Parathyroid adenoma (tissue), 2 donors: ENCODE measurements at regions not wholly inside any gene's neighbourhood (a gene's known extent, or its start where the extent isn't known, plus 50 kb on each side); places are given as distances from the start of the nearest gene placed in this dataset.

Source experiments
- H2AFZ ChIP-seq: fragments of 300-600 bp; sonication (generic); one replicate; pipeline ENCODE4 v1.7.0; 2017; ENCODE audit warnings: antibody characterized with exemption, mild to moderate bottlenecking
- H3K27ac ChIP-seq: fragments of 300-600 bp; sonication (generic); one replicate; pipeline ENCODE4 v1.7.0; 2017
- H3K27me3 ChIP-seq: fragments of 300-600 bp; sonication (generic); one replicate; pipeline ENCODE4 v1.7.0; 2017; ENCODE audit warnings: low read length; ENCODE audit not compliant: control insufficient read depth, insufficient read depth
- H3K36me3 ChIP-seq: fragments of 300-600 bp; sonication (generic); one replicate; pipeline ENCODE4 v1.7.0; 2017; ENCODE audit warnings: low read length; ENCODE audit not compliant: control insufficient read depth, insufficient read depth
- H3K4me1 ChIP-seq: fragments of 300-600 bp; sonication (generic); one replicate; pipeline ENCODE4 v1.7.0; 2017; ENCODE audit warnings: control low read depth
- H3K4me2 ChIP-seq: fragments of 300-600 bp; sonication (generic); one replicate; pipeline ENCODE4 v1.7.0; 2017; ENCODE audit warnings: low read length
- H3K4me3 ChIP-seq: fragments of 300-600 bp; sonication (generic); one replicate; pipeline ENCODE4 v1.7.0; 2017; ENCODE audit warnings: low read depth, low read length
- H3K79me2 ChIP-seq: fragments of 300-600 bp; sonication (generic); one replicate; pipeline ENCODE4 v1.7.0; 2017; ENCODE audit warnings: control low read depth
- H3K9ac ChIP-seq: fragments of 300-600 bp; sonication (generic); one replicate; pipeline ENCODE4 v1.7.0; 2017; ENCODE audit warnings: mild to moderate bottlenecking
- H3K9me3 ChIP-seq: fragments of 300-600 bp; sonication (generic); one replicate; pipeline ENCODE4 v1.7.0; 2017; ENCODE audit warnings: low read length; ENCODE audit not compliant: control insufficient read depth
- CTCF ChIP-seq: fragments of 300-600 bp; sonication (generic); IDR thresholded peaks from one replicate; pipeline ENCODE4 v1.7.0; 2017; ENCODE audit warnings: antibody characterized with exemption, mild to moderate bottlenecking
- donor health status: primary hyperparathyroidism.

GRCh38 chr15:38687340-38687739, 122.7 kb upstream of the RASGRP1 start:
- H3K79me2 ChIP-seq: no peaks in the 10 kb centered on the region
- no peaks in the 10 kb centered on the region for H3K36me3 ChIP-seq
- no peak overlapping the region for H3K27ac ChIP-seq
- H3K9me3 ChIP-seq: no peaks in the 10 kb centered on the region
- no peak overlapping the region for H3K4me3 ChIP-seq
- H3K4me2 ChIP-seq: no peak overlapping the region
- TF ChIP-seq CTCF: no peak
- no peaks in the 10 kb centered on the region for H3K4me1 ChIP-seq
- no peak overlapping the region for H2AFZ ChIP-seq
- no peak overlapping the region for H3K9ac ChIP-seq
- H3K27me3 ChIP-seq: no peaks in the 10 kb centered on the region

DNA sequence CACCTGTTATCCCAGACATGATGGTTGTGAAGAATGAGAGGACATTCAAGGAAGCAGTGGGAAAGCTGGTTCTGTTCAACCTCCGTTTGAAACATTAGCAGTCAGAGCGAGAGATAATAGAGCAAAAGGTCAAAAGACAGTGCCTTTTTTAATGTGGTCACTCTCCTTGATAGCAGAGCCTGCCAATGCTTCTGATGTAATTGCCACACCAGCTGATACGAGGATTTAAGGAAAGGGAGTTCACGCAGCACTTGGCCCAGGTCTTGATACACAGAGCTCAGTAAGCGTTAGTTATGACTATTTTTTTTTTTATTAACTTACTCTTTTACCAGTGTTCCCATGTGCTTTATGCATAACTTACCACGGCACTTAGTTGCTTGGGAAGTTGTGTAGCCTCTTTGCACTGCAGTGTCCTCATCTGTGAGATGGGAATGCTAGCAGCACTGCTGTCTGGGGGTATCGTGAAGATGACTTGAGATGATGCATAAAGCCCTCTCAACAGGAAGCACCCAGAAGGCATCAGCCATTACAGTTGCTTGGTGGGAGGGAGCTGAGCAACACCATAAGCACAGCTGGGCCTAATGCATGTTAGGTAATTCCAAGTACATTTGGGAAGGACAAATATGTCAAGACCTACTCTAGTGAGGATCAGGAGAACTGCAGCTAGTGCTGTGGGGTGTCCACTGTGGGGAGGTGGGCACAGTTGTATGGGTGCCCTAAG, 123.3 kb upstream of the RASGRP1 start:
- no peaks in the 10 kb centered on the region for H3K36me3 ChIP-seq
- no peak overlapping the region for H3K27ac ChIP-seq

GRCh38 chr15:38688761-38689160, 124.1 kb upstream of the RASGRP1 start:
- Histone ChIP-seq H3K4me2 (no peak overlapping the region), H3K9me3 (no peaks in the 10 kb centered on the region), H3K79me2 (no peaks in the 10 kb centered on the region), H3K27ac (no peak overlapping the region), H3K9ac (no peak overlapping the region), H3K27me3 (no peaks in the 10 kb centered on the region), H3K4me1 (no peaks in the 10 kb centered on the region), H3K4me3 (no peak overlapping the region), H2AFZ (no peak overlapping the region), H3K36me3 (no peaks in the 10 kb centered on the region)
- TF ChIP-seq CTCF: no peak

More for the DNA sequence above, 123.3 kb upstream of the RASGRP1 start:
- Histone ChIP-seq H3K4me3 (no peak overlapping the region), H3K79me2 (no peaks in the 10 kb centered on the region), H3K9me3 (no peaks in the 10 kb centered on the region), H3K9ac (no peak overlapping the region), H2AFZ (no peak overlapping the region), H3K4me2 (no peak overlapping the region), H3K27me3 (no peaks in the 10 kb centered on the region), H3K4me1 (no peaks in the 10 kb centered on the region)
- no peak for TF ChIP-seq CTCF

DNA sequence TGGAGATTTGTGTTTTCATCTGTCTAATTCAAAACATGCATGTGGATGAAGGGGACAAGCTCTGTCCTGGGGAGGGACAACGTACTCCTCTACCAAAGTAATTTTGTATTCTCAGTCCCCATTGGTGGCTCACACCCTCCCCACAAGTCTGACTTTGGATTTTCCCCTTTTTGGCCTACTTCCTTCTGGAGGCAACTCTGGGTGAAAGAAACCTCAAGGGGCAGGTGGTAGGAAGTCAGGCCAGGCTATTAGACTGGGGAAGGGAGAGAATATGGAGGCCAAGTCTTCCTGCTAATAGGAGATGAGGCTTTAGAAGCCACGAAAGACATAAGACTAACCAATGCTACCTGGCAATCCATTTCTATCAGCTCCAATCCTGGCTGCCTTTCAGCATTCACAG, 124.9 kb upstream of the RASGRP1 start:
- H3K27me3 ChIP-seq: no peaks in the 10 kb centered on the region
- H3K4me3 ChIP-seq: no peak overlapping the region
- TF ChIP-seq CTCF: no peak
- H3K4me2 ChIP-seq: no peak overlapping the region
- no peaks in the 10 kb centered on the region for H3K79me2 ChIP-seq
- H3K27ac ChIP-seq: no peak overlapping the region
- H3K9ac ChIP-seq: no peak overlapping the region
- H3K4me1 ChIP-seq: no peaks in the 10 kb centered on the region
- no peaks in the 10 kb centered on the region for H3K9me3 ChIP-seq
- no peaks in the 10 kb centered on the region for H3K36me3 ChIP-seq
- no peak overlapping the region for H2AFZ ChIP-seq

- Histone ChIP-seq H3K4me3 (no peak overlapping the region), H3K27ac (no peak overlapping the region)
These were observed 125.6 kb upstream of the RASGRP1 start for GRCh38 chr15:38690216-38690615.

More at GRCh38 chr15:38690216-38690615, 125.6 kb upstream of the RASGRP1 start:
- H3K4me2 ChIP-seq: no peak overlapping the region
- no peaks in the 10 kb centered on the region for H3K79me2 ChIP-seq
- H3K27me3 ChIP-seq: no peaks in the 10 kb centered on the region
- no peak for TF ChIP-seq CTCF
- no peak overlapping the region for H3K9ac ChIP-seq
- H2AFZ ChIP-seq: no peak overlapping the region
- H3K4me1 ChIP-seq: no peaks in the 10 kb centered on the region
- no peaks in the 10 kb centered on the region for H3K36me3 ChIP-seq
- no peaks in the 10 kb centered on the region for H3K9me3 ChIP-seq
